PC-3 (cell line): ENCODE measurements at regions not wholly inside any gene's neighbourhood (a gene's known extent, or its start where the extent isn't known, plus 50 kb on each side); places are given as distances from the start of the nearest gene placed in this dataset.

Experiments used
- ATAC-seq: fragments of 200-7000 bp; cut with Tn5 transposase; 2 replicates; pipeline ENCODE4 v1.9.1; 2020; ENCODE audit warnings: mild to moderate bottlenecking, moderate library complexity
- BruUV-seq: library from RNA; stranded (reverse); fragments of 400-500 nt; replicated peaks from 2 replicates; lab custom pipeline; 2021; lab: Mats Ljungman, UMichigan
- CTCF ChIA-PET: fragments of 300-600 bp; sonication (Branson Sonifier 250); formaldehyde crosslinking; loops from one replicate; lab custom pipeline; 2022; ENCODE audit warnings: antibody characterized with exemption; lab: Charles Lee
- POLR2A ChIA-PET: fragments of 300-600 bp; sonication (Branson Sonifier 250); formaldehyde crosslinking; loops from one replicate; lab custom pipeline; 2022; ENCODE audit warnings: antibody characterized with exemption; ENCODE audit not compliant: unreplicated experiment; lab: Charles Lee
- DNase-seq: peaks from one replicate; pipeline ENCODE4 v3.0.0-alpha.2; 2015
- H2AFZ ChIP-seq: fragments of 300-600 bp; sonication (generic); 2 replicates; pipeline ENCODE4 v1.6.0; 2016; ENCODE audit warnings: antibody characterized with exemption, low read length
- H3F3A ChIP-seq: fragments of 300-600 bp; sonication (generic); one replicate; pipeline ENCODE4 v1.6.0; 2017; ENCODE audit warnings: antibody characterized with exemption, low read length, control low read depth, mild to moderate bottlenecking; ENCODE audit not compliant: unreplicated experiment
- H3K27ac ChIP-seq: fragments of 300-600 bp; sonication (generic); 2 replicates; pipeline ENCODE4 v1.5.1; 2016; ENCODE audit warnings: mild to moderate bottlenecking, low read length
- H3K27me3 ChIP-seq: fragments of 300-600 bp; sonication (generic); 2 replicates; pipeline ENCODE4 v1.6.1; 2016; ENCODE audit warnings: low read length, mixed read lengths
- H3K36me3 ChIP-seq: fragments of 300-600 bp; sonication (generic); 2 replicates; pipeline ENCODE4 v1.6.1; 2016; ENCODE audit warnings: low read depth, mixed run types, low read length, mixed read lengths
- H3K4me1 ChIP-seq: fragments of 300-600 bp; sonication (generic); 2 replicates; pipeline ENCODE4 v1.5.1; 2016; ENCODE audit warnings: low read length; ENCODE audit not compliant: insufficient read depth
- H3K4me2 ChIP-seq: fragments of 300-600 bp; sonication (generic); 2 replicates; pipeline ENCODE4 v1.6.0; 2016; ENCODE audit warnings: low read length
- H3K4me3 ChIP-seq: fragments of 300-600 bp; sonication (generic); 2 replicates; pipeline ENCODE4 v1.5.1; 2016; ENCODE audit warnings: mild to moderate bottlenecking, low read length, mixed read lengths
- H3K79me2 ChIP-seq: fragments of 300-600 bp; sonication (generic); 2 replicates; pipeline ENCODE4 v1.6.1; 2017; ENCODE audit warnings: low read length, mixed read lengths
- H3K9ac ChIP-seq: fragments of 300-600 bp; sonication (generic); 2 replicates; pipeline ENCODE4 v1.6.0; 2016; ENCODE audit warnings: mild to moderate bottlenecking, low read length
- H3K9me2 ChIP-seq: fragments of 300-600 bp; sonication (generic); replicated peaks from 2 replicates; pipeline ENCODE4 v1.6.1; 2016; ENCODE audit warnings: mixed run types, low read length, mixed read lengths
- H3K9me3 ChIP-seq: fragments of 300-600 bp; sonication (generic); 2 replicates; pipeline ENCODE4 v1.6.1; 2016; ENCODE audit warnings: low read length, mixed read lengths
- H4K20me1 ChIP-seq: fragments of 300-600 bp; sonication (generic); 2 replicates; pipeline ENCODE4 v1.6.1; 2016; ENCODE audit warnings: low read length, mixed read lengths
- EZH2 ChIP-seq: fragments of 300-600 bp; sonication (generic); IDR thresholded peaks from one replicate; pipeline ENCODE4 v1.6.1; 2017; ENCODE audit warnings: antibody characterized with exemption, mild to moderate bottlenecking, low read length; ENCODE audit not compliant: unreplicated experiment
- EZH2phosphoT487 ChIP-seq: fragments of 300-600 bp; sonication (generic); IDR thresholded peaks from 2 replicates; pipeline ENCODE4 v1.6.1; 2018; ENCODE audit warnings: mild to moderate bottlenecking, antibody characterized with exemption, low read length, borderline replicate concordance
- intact Hi-C: fragments of 100-400 bp; cut with micrococcal nuclease; formaldehyde crosslinking; loops from 2 replicates; pipeline ENCODE4 v1.9.0; 2023
- TF ChIP-seq, protein P1 (sequence below): fragments of 300-600 bp; sonication (generic); conservative IDR thresholded peaks from 2 replicates; pipeline ENCODE4 v1.5.1; 2017; ENCODE audit warnings: antibody characterized with exemption, low read depth, mild to moderate bottlenecking, low read length

- H3K9me2 ChIP-seq: no peaks in the 10 kb centered on the region
- H3K27me3 ChIP-seq: no peaks in the 10 kb centered on the region
- H3K79me2 ChIP-seq: no peaks in the 10 kb centered on the region
- H3K36me3 ChIP-seq: no peaks in the 10 kb centered on the region
- no peak overlapping the region for H3K4me2 ChIP-seq
- TF ChIP-seq EZH2phosphoT487 (no peak), EZH2 (no peak)
- TF ChIP-seq, protein P1, sequence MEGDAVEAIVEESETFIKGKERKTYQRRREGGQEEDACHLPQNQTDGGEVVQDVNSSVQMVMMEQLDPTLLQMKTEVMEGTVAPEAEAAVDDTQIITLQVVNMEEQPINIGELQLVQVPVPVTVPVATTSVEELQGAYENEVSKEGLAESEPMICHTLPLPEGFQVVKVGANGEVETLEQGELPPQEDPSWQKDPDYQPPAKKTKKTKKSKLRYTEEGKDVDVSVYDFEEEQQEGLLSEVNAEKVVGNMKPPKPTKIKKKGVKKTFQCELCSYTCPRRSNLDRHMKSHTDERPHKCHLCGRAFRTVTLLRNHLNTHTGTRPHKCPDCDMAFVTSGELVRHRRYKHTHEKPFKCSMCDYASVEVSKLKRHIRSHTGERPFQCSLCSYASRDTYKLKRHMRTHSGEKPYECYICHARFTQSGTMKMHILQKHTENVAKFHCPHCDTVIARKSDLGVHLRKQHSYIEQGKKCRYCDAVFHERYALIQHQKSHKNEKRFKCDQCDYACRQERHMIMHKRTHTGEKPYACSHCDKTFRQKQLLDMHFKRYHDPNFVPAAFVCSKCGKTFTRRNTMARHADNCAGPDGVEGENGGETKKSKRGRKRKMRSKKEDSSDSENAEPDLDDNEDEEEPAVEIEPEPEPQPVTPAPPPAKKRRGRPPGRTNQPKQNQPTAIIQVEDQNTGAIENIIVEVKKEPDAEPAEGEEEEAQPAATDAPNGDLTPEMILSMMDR: no peak
- no peak overlapping the region for H2AFZ ChIP-seq
- no peak overlapping the region for H3K9ac ChIP-seq
- H3K9me3 ChIP-seq: no peaks in the 10 kb centered on the region
- H3K4me3 ChIP-seq: no peak overlapping the region
- no peak for ATAC-seq
- no peak overlapping the region for H3K27ac ChIP-seq
- ChIA-PET CTCF (no interaction called here), POLR2A (no interaction called here)
- H4K20me1 ChIP-seq: no peaks in the 10 kb centered on the region
- intact Hi-C loops: no loop called here
- BruUV-seq: no TSS peak
- H3F3A ChIP-seq: no peaks in the 10 kb centered on the region
- no peaks in the 10 kb centered on the region for H3K4me1 ChIP-seq
- DNase-seq: no peak
Observed at GRCh38 chr9:89933578-89933977, 328.8 kb downstream of the GADD45G start.

DNA sequence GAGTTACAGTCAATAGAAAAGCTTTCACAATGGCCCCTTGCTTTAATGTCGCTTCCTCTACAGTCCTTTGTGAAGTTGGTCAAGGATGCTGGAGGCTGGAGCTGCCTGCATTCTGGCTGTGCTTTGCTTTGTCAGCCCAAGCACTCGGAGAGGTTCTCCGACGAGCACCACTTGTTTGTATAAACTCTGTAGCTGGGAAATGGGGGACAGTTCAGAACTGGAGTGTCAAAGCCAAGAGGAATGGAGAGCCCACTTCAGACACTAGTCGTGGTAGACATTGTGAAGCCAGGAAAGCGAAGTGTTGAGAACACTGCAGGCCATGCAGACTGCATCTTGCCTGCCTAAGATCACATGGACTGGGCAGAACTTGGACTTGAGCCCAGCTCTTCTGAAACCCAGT is 330.3 kb downstream of the GADD45G start:
- no peak overlapping the region for H3K27ac ChIP-seq
- no peak overlapping the region for H2AFZ ChIP-seq
- no peaks in the 10 kb centered on the region for H3K36me3 ChIP-seq
- H3K4me3 ChIP-seq: no peak overlapping the region
- peaks cover 11% of the 10 kb centered on the region; the same call in 1 of the 2 replicates for H3K27me3 ChIP-seq
- no peak overlapping the region for H3K9ac ChIP-seq
- H3F3A ChIP-seq: no peaks in the 10 kb centered on the region
- BruUV-seq: no TSS peak
- CTCF ChIA-PET: no interaction called here
- no peaks in the 10 kb centered on the region for H3K9me2 ChIP-seq
- POLR2A ChIA-PET: no interaction called here
- intact Hi-C loops: no loop called here
- no peak overlapping the region for H3K4me2 ChIP-seq
- H4K20me1 ChIP-seq: no peaks in the 10 kb centered on the region
- ATAC-seq (no peak), DNase-seq (no peak)
- H3K9me3 ChIP-seq: no peaks in the 10 kb centered on the region
- TF ChIP-seq, protein P1: no peak
- no peak for TF ChIP-seq EZH2
- no peaks in the 10 kb centered on the region for H3K79me2 ChIP-seq
- H3K4me1 ChIP-seq: no peaks in the 10 kb centered on the region

DNA sequence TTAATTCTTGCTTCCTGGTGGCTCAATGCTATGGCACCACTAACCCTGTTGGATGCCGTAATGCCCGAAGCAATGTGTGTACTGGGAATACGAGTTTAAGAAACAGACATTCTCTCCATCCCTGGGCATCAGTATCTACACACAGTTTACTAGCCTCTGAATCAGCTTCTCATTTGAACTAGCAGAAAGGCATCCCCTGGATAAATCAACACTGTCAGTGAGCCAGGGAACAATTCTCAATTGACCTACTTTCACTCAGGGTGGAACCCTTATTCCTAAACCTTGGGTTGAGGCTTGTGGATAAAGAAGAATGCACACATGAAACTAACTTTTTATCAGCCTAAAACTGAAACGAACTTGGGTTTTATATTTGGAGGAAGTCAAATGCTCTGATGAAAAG is 331.0 kb downstream of the GADD45G start:
- H3K4me2 ChIP-seq: no peak overlapping the region
- ATAC-seq (no peak), DNase-seq (no peak)
- intact Hi-C loops: no loop called here
- BruUV-seq: no TSS peak
- ChIA-PET CTCF (no interaction called here), POLR2A (no interaction called here)
- TF ChIP-seq EZH2phosphoT487 (no peak), EZH2 (no peak)
- TF ChIP-seq, protein P1: no peak
- no peaks in the 10 kb centered on the region for H4K20me1 ChIP-seq
- no peaks in the 10 kb centered on the region for H3K4me1 ChIP-seq
- H3K9me3 ChIP-seq: no peaks in the 10 kb centered on the region
- peaks cover 11% of the 10 kb centered on the region; the same call in 1 of the 2 replicates for H3K27me3 ChIP-seq
- no peaks in the 10 kb centered on the region for H3K9me2 ChIP-seq
- H3K79me2 ChIP-seq: no peaks in the 10 kb centered on the region
- H3K36me3 ChIP-seq: no peaks in the 10 kb centered on the region
- no peaks in the 10 kb centered on the region for H3F3A ChIP-seq
- no peak overlapping the region for H2AFZ ChIP-seq
- no peak overlapping the region for H3K4me3 ChIP-seq
- H3K9ac ChIP-seq: no peak overlapping the region
- no peak overlapping the region for H3K27ac ChIP-seq
